DOHH2 (cell line): ENCODE measurements at regions not wholly inside any gene's neighbourhood (a gene's known extent, or its start where the extent isn't known, plus 50 kb on each side); places are given as distances from the start of the nearest gene placed in this dataset.

Source experiments
- H3F3A ChIP-seq: fragments of 200-600 bp; sonication (generic), shearing (Covaris generic); 2 replicates; pipeline ENCODE4 v1.6.0; 2016; ENCODE audit warnings: antibody characterized with exemption, mild to moderate bottlenecking; ENCODE audit not compliant: control insufficient read depth, insufficient read depth
- H3K27ac ChIP-seq: fragments of 200-600 bp; sonication (generic); 2 replicates; pipeline ENCODE4 v1.5.1; 2014; ENCODE audit warnings: low read depth, mild to moderate bottlenecking, low read length, moderate library complexity
- H3K27me3 ChIP-seq: fragments of 200-600 bp; sonication (generic); 2 replicates; pipeline ENCODE4 v1.6.1; 2014; ENCODE audit warnings: mild to moderate bottlenecking, low read length, mixed read lengths; ENCODE audit not compliant: control insufficient read depth
- H3K36me3 ChIP-seq: fragments of 200-600 bp; sonication (generic); 2 replicates; pipeline ENCODE4 v1.6.1; 2014; ENCODE audit warnings: mild to moderate bottlenecking, low read length, moderate library complexity, mixed read lengths; ENCODE audit not compliant: control insufficient read depth
- H3K4me1 ChIP-seq: fragments of 200-600 bp; sonication (generic); 2 replicates; pipeline ENCODE4 v1.6.1; 2014; ENCODE audit warnings: mild to moderate bottlenecking, low read length, mixed read lengths; ENCODE audit not compliant: control insufficient read depth
- H3K4me2 ChIP-seq: fragments of 200-600 bp; sonication (generic); 2 replicates; pipeline ENCODE4 v1.6.0; 2014; ENCODE audit warnings: mild to moderate bottlenecking, low read length, moderate library complexity
- H3K4me3 ChIP-seq: fragments of 200-600 bp; sonication (generic); 2 replicates; pipeline ENCODE4 v1.5.1; 2014; ENCODE audit warnings: mild to moderate bottlenecking, low read length, mixed read lengths
- H3K79me2 ChIP-seq: fragments of 200-600 bp; sonication (generic); 2 replicates; pipeline ENCODE4 v1.6.1; 2014; ENCODE audit warnings: mild to moderate bottlenecking, low read length, mixed read lengths; ENCODE audit not compliant: control insufficient read depth
- H3K9me2 ChIP-seq: fragments of 200-600 bp; sonication (generic); replicated peaks from 2 replicates; pipeline ENCODE4 v1.6.1; 2014; ENCODE audit warnings: mild to moderate bottlenecking, low read length, mixed read lengths; ENCODE audit not compliant: control insufficient read depth
- H3K9me3 ChIP-seq: fragments of 200-600 bp; sonication (generic); 2 replicates; pipeline ENCODE4 v1.6.1; 2014; ENCODE audit warnings: antibody characterized with exemption, low read length, mixed read lengths; ENCODE audit not compliant: control insufficient read depth, insufficient read depth
- H4K20me1 ChIP-seq: fragments of 200-600 bp; sonication (generic); 2 replicates; pipeline ENCODE4 v1.6.0; 2014; ENCODE audit warnings: low read depth, mild to moderate bottlenecking, antibody characterized with exemption, low read length, moderate library complexity; ENCODE audit not compliant: control insufficient read depth, insufficient read depth
- EZH2phosphoT487 ChIP-seq: fragments of 200-600 bp; sonication (generic); IDR thresholded peaks from 2 replicates; pipeline ENCODE4 v1.6.1; 2017; ENCODE audit warnings: borderline replicate concordance, mild to moderate bottlenecking, antibody characterized with exemption, low read length, moderate library complexity, mixed read lengths
- TF ChIP-seq, protein P1 (sequence below): fragments of 200-600 bp; sonication (generic); IDR thresholded peaks from one replicate; pipeline ENCODE4 v1.5.1; 2014; ENCODE audit warnings: antibody characterized with exemption, mild to moderate bottlenecking, low read depth, low read length; ENCODE audit not compliant: poor library complexity, severe bottlenecking

- Histone ChIP-seq H3K9me3 (no peaks in the 10 kb centered on the region), H3K27ac (no peak overlapping the region), H4K20me1 (no peaks in the 10 kb centered on the region), H3K9me2 (no peaks in the 10 kb centered on the region), H3K4me2 (no peak overlapping the region), H3K79me2 (no peaks in the 10 kb centered on the region), H3F3A (no peaks in the 10 kb centered on the region), H3K4me1 (no peaks in the 10 kb centered on the region), H3K27me3 (peaks cover 23% of the 10 kb centered on the region), H3K36me3 (no peaks in the 10 kb centered on the region), H3K4me3 (no peak overlapping the region)
- TF ChIP-seq EZH2phosphoT487, result no peak
- TF ChIP-seq, protein P1, sequence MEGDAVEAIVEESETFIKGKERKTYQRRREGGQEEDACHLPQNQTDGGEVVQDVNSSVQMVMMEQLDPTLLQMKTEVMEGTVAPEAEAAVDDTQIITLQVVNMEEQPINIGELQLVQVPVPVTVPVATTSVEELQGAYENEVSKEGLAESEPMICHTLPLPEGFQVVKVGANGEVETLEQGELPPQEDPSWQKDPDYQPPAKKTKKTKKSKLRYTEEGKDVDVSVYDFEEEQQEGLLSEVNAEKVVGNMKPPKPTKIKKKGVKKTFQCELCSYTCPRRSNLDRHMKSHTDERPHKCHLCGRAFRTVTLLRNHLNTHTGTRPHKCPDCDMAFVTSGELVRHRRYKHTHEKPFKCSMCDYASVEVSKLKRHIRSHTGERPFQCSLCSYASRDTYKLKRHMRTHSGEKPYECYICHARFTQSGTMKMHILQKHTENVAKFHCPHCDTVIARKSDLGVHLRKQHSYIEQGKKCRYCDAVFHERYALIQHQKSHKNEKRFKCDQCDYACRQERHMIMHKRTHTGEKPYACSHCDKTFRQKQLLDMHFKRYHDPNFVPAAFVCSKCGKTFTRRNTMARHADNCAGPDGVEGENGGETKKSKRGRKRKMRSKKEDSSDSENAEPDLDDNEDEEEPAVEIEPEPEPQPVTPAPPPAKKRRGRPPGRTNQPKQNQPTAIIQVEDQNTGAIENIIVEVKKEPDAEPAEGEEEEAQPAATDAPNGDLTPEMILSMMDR, result no peak
Observed at GRCh38 chr1:200238311-200238710, 171.5 kb downstream of the ZNF281 start.

DNA sequence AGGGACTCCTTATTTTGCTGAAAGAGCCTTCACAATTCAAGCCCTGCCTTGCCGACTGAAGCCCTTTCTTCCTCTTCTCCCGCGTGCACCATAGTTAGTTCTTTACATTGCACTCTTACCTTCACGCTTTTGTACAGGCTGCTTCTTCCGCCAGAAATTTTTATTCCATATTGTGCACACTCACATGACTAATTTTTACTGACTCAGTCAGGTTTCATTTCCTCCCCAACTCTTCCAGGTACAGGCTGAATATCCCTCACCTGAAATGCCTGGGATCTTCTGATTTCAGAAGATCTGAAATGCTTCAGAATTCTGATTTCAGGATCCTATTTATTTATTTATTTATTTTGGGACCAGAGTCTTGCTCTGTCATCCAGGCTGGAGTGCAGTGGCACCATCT is 172.8 kb downstream of the ZNF281 start:
- H3K4me2 ChIP-seq, result no peak overlapping the region

DNA sequence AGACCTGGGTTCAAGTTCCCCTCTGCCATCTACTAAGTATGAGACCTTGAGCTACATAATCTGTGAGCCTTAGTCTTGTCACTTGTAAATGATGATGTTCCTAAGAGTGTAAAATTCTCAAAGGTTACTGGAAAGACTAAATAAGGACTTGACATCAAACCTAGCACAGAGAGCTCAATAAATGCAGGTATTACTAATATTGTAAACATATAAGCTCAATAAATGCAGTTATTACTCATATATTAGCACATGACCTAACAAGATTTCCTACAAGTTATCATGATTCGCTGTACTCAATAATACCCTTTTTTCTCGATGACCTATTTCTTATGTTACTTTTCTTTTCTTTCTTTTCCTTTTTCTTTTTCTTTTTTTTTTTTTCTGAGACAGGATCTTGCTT is 174.9 kb downstream of the ZNF281 start:
- H3K27me3 ChIP-seq, result peaks cover 15% of the 10 kb centered on the region
- H3K9me3 ChIP-seq, result no peaks in the 10 kb centered on the region
- H3K36me3 ChIP-seq, result no peaks in the 10 kb centered on the region
- TF ChIP-seq, protein P1, result no peak
- TF ChIP-seq EZH2phosphoT487, result no peak
- H3K79me2 ChIP-seq, result no peaks in the 10 kb centered on the region
- no peak overlapping the region for H3K4me3 ChIP-seq
- H3K4me2 ChIP-seq, result no peak overlapping the region
- no peak overlapping the region for H3K27ac ChIP-seq
- H3K9me2 ChIP-seq, result no peaks in the 10 kb centered on the region
- no peaks in the 10 kb centered on the region for H3K4me1 ChIP-seq
- no peaks in the 10 kb centered on the region for H4K20me1 ChIP-seq
- H3F3A ChIP-seq, result no peaks in the 10 kb centered on the region

More for the DNA sequence above, 172.8 kb downstream of the ZNF281 start:
- Histone ChIP-seq H3K27me3 (peaks cover 11% of the 10 kb centered on the region), H3K27ac (no peak overlapping the region), H3K36me3 (no peaks in the 10 kb centered on the region), H4K20me1 (no peaks in the 10 kb centered on the region), H3K79me2 (no peaks in the 10 kb centered on the region), H3K9me2 (no peaks in the 10 kb centered on the region), H3K9me3 (no peaks in the 10 kb centered on the region), H3K4me1 (no peaks in the 10 kb centered on the region), H3K4me3 (no peak overlapping the region), H3F3A (no peaks in the 10 kb centered on the region)
- TF ChIP-seq, protein P1, result no peak
- TF ChIP-seq EZH2phosphoT487, result no peak

- no peak for TF ChIP-seq EZH2phosphoT487
- TF ChIP-seq, protein P1, result no peak
- no peaks in the 10 kb centered on the region for H3K4me1 ChIP-seq
- no peaks in the 10 kb centered on the region for H3K9me3 ChIP-seq
- no peaks in the 10 kb centered on the region for H4K20me1 ChIP-seq
- no peaks in the 10 kb centered on the region for H3K79me2 ChIP-seq
- H3K4me2 ChIP-seq, result no peak overlapping the region
- no peak overlapping the region for H3K27ac ChIP-seq
- H3F3A ChIP-seq, result no peaks in the 10 kb centered on the region
- no peaks in the 10 kb centered on the region for H3K36me3 ChIP-seq
- H3K27me3 ChIP-seq, result peaks cover 15% of the 10 kb centered on the region
- no peak overlapping the region for H3K4me3 ChIP-seq
- H3K9me2 ChIP-seq, result no peaks in the 10 kb centered on the region
Observed at GRCh38 chr1:200233393-200233792, 176.4 kb downstream of the ZNF281 start.
